ENCODE measurements at regions not wholly inside any gene's neighbourhood (a gene's known extent, or its start where the extent isn't known, plus 50 kb on each side); places are given as distances from the start of the nearest gene placed in this dataset.

DNA sequence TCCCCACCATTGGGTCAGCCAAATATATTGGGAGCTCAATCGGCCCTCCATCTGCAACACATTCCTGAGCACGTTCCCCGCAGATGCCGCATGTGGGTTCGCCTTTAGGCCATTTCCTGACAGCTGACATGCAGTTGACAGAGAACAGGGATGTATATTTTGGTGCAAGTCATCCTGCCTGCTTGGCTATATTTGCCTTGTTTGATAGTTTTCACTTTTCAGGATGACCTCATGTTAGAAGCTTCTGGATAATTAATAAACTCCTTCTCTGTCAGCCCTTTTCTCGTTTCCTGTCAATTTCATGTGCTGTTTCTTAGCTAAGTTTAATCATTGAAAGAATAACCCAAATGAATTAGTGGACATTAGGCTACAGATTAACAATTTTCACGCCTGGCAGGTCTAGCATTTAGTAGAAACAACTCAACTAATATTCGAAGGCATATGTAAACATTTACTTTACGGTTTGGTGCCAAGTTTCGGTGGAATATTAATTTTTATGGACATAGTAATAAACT, 105.8 kb upstream of the SLC5A12 start:
- no peak overlapping the region for H3K4me3 ChIP-seq
- no peak for DNase-seq (ENCODE audit: low spot score)
- H3K36me3 ChIP-seq: no peaks in the 10 kb centered on the region
- TF ChIP-seq, protein P1, sequence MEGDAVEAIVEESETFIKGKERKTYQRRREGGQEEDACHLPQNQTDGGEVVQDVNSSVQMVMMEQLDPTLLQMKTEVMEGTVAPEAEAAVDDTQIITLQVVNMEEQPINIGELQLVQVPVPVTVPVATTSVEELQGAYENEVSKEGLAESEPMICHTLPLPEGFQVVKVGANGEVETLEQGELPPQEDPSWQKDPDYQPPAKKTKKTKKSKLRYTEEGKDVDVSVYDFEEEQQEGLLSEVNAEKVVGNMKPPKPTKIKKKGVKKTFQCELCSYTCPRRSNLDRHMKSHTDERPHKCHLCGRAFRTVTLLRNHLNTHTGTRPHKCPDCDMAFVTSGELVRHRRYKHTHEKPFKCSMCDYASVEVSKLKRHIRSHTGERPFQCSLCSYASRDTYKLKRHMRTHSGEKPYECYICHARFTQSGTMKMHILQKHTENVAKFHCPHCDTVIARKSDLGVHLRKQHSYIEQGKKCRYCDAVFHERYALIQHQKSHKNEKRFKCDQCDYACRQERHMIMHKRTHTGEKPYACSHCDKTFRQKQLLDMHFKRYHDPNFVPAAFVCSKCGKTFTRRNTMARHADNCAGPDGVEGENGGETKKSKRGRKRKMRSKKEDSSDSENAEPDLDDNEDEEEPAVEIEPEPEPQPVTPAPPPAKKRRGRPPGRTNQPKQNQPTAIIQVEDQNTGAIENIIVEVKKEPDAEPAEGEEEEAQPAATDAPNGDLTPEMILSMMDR (IDR thresholded peaks at IDR 0.05): no peak
- TF ChIP-seq POLR2AphosphoS5 (IDR thresholded peaks at IDR 0.05) (no peak), POLR2A (IDR thresholded peaks at IDR 0.05) (no peak)
- H3K27ac ChIP-seq: no peak overlapping the region
- H3K4me1 ChIP-seq (replicated peaks): no peaks in the 10 kb centered on the region
- intact Hi-C loops (cut with DNase I): no loop called here
- H3K27me3 ChIP-seq (replicated peaks; ENCODE audit: insufficient read depth): no peaks in the 10 kb centered on the region
- 54% methylated on average over 10 of the region's 10 CpGs for WGBS
- no peaks in the 10 kb centered on the region for H3K9me3 ChIP-seq

DNA sequence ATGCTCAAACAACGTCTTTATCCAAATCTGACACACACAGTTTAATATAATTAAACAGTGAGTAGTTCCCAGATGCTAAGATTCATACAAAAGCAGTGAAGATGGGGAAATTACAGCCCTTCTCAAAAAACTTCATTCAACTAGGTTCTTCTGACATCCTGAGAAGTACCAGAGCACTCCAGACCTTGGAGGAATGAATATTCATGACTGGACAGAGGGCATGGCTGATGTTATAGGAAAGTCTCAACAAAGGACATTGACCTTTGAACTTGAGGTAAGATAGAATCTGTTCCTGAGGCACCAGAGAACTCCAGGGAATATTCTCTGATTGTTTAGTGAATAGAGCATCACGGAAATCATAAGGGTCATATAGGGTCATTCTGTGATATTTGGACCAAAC, 106.4 kb upstream of the SLC5A12 start:
- intact Hi-C loops (cut with DNase I): no loop called here
- Histone ChIP-seq H3K36me3 (no peaks in the 10 kb centered on the region), H3K4me3 (no peak overlapping the region), H3K27ac (no peak overlapping the region), H3K4me1 (replicated peaks) (no peaks in the 10 kb centered on the region), H3K9me3 (no peaks in the 10 kb centered on the region), H3K27me3 (replicated peaks; ENCODE audit: insufficient read depth) (no peaks in the 10 kb centered on the region)
- WGBS: 78% methylated on average over 2 of the region's 2 CpGs
- no peak for DNase-seq (ENCODE audit: low spot score)
- no peak for TF ChIP-seq POLR2A (IDR thresholded peaks at IDR 0.05)
- no peak for TF ChIP-seq POLR2AphosphoS5 (IDR thresholded peaks at IDR 0.05)

DNA sequence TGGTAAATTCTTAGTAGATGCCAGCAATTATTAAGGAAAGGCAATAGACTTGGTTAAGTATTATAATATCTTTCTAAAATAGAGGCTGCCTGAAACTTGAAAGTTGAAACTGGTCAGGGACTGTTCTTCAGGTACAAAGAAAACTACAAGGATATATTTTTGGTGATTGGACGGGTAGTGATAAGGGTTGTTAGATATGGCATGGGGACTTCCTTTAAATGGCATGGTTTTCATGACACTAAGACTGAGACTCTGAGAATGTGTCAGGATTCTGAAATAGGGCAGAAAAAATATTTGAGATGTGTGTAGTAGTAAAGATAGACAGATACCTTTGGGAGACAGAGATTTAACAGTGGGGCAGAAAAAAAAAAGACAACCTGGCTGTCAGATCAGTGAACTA, 108.4 kb upstream of the SLC5A12 start:
- H3K27me3 ChIP-seq (replicated peaks; ENCODE audit: insufficient read depth): no peaks in the 10 kb centered on the region
- H3K27ac ChIP-seq: no peak overlapping the region
- intact Hi-C loops (cut with DNase I): no loop called here
- no peaks in the 10 kb centered on the region for H3K9me3 ChIP-seq
- 93% methylated on average over 1 of the region's 1 CpG for WGBS
- no peaks in the 10 kb centered on the region for H3K36me3 ChIP-seq
- H3K4me1 ChIP-seq (replicated peaks): no peaks in the 10 kb centered on the region
- TF ChIP-seq, protein P1 (IDR thresholded peaks at IDR 0.05): no peak
- TF ChIP-seq POLR2AphosphoS5 (IDR thresholded peaks at IDR 0.05): no peak
- no peak for DNase-seq (ENCODE audit: low spot score)
- no peak overlapping the region for H3K4me3 ChIP-seq

DNA sequence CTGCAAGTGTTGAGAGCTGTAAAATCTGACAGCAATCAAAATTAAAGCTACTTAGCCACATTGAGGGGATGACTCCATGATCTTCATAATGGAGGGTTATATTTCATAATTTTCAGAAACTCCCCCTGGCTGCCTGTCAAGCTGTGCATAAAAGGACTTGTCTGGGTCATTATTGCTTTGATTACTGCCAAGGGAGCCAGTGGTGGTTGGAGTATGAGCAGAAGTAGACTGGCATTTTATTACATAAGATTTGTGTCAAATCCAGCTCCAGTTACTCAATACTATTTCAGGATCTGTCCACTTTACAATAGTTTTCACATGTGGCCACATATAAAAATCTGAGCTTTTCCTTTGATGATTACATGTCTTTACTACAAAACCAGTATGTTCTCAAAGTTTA, 108.9 kb upstream of the SLC5A12 start:
- DNase-seq (ENCODE audit: low spot score): no peak
- no peaks in the 10 kb centered on the region for H3K36me3 ChIP-seq
- no peak overlapping the region for H3K4me3 ChIP-seq
- H3K9me3 ChIP-seq: no peaks in the 10 kb centered on the region
- TF ChIP-seq POLR2AphosphoS5 (IDR thresholded peaks at IDR 0.05): no peak
- TF ChIP-seq, protein P1 (IDR thresholded peaks at IDR 0.05): no peak
- TF ChIP-seq POLR2A (IDR thresholded peaks at IDR 0.05): no peak
- no peak overlapping the region for H3K27ac ChIP-seq
- no peaks in the 10 kb centered on the region for H3K27me3 ChIP-seq (replicated peaks; ENCODE audit: insufficient read depth)
- H3K4me1 ChIP-seq (replicated peaks): no peaks in the 10 kb centered on the region
- intact Hi-C loops (cut with DNase I): no loop called here

DNA sequence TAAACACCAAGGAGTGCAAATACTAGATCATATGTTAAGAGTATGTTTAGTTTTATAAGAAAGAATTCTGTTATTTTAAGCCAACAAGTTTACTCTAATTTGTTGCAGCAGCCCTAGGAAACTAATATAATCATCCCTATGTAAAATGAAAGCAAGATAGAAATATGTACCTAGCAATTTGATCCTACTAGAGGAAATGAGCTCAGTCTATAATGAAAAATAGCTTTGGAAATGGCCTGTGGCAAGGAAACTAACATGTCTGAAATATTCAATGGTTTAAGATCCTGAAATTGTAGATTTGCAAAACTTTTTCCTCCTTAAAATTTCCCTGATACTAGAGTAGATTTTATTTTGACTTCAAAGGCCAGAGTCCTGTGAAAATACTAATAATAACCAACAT, 112.7 kb upstream of the SLC5A12 start:
- intact Hi-C loops (cut with DNase I): no loop called here
- Histone ChIP-seq H3K36me3 (no peaks in the 10 kb centered on the region), H3K4me1 (replicated peaks) (no peaks in the 10 kb centered on the region), H3K27me3 (replicated peaks; ENCODE audit: insufficient read depth) (no peaks in the 10 kb centered on the region), H3K27ac (no peak overlapping the region), H3K4me3 (no peak overlapping the region), H3K9me3 (no peaks in the 10 kb centered on the region)
- no peak for TF ChIP-seq POLR2AphosphoS5 (IDR thresholded peaks at IDR 0.05)
- no peak for TF ChIP-seq POLR2A (IDR thresholded peaks at IDR 0.05)
- TF ChIP-seq, protein P1 (IDR thresholded peaks at IDR 0.05): no peak
- no peak for DNase-seq (ENCODE audit: low spot score)

All from prostate gland (tissue), 2 donors.